Neural cell (in vitro differentiated cells): ENCODE measurements at regions not wholly inside any gene's neighbourhood (a gene's known extent, or its start where the extent isn't known, plus 50 kb on each side); places are given as distances from the start of the nearest gene placed in this dataset.

Experiments used
- H2AFZ ChIP-seq: fragments of 200-600, 300-800 bp; sonication (generic), shearing (Covaris generic); 2 replicates; pipeline ENCODE4 v1.6.0; 2014; ENCODE audit warnings: low read depth, mild to moderate bottlenecking, antibody characterized with exemption, low read length, moderate library complexity
- H3F3A ChIP-seq: fragments of 200-600 bp; shearing (Covaris generic); 2 replicates; pipeline ENCODE4 v1.6.1; 2016; ENCODE audit warnings: mild to moderate bottlenecking, moderate library complexity, mixed read lengths, antibody characterized with exemption, low read length; ENCODE audit not compliant: insufficient read depth, poor library complexity, severe bottlenecking
- H3K27ac ChIP-seq: fragments of 200-600, 300-800 bp; sonication (generic), shearing (Covaris generic); 2 replicates; pipeline ENCODE4 v1.5.1; 2014; ENCODE audit warnings: mild to moderate bottlenecking, low read length, moderate library complexity
- H3K27me3 ChIP-seq: fragments of 300-800, 200-600 bp; sonication (generic), shearing (Covaris generic); 2 replicates; pipeline ENCODE4 v1.6.0; 2014; ENCODE audit warnings: mild to moderate bottlenecking, low read depth, low read length, moderate library complexity; ENCODE audit not compliant: insufficient read depth
- H3K36me3 ChIP-seq: fragments of 300-800, 200-600 bp; sonication (generic), shearing (Covaris generic); 2 replicates; pipeline ENCODE4 v1.5.1; 2014; ENCODE audit warnings: mild to moderate bottlenecking, antibody characterized with exemption, low read length, moderate library complexity; ENCODE audit not compliant: insufficient read depth
- H3K4me2 ChIP-seq: fragments of 300-800, 200-600 bp; sonication (generic), shearing (Covaris generic); 2 replicates; pipeline ENCODE4 v1.6.0; 2014; ENCODE audit warnings: mild to moderate bottlenecking, low read length
- H3K4me3 ChIP-seq: fragments of 300-800, 200-600 bp; sonication (generic), shearing (Covaris generic); 2 replicates; pipeline ENCODE4 v1.5.1; 2014; ENCODE audit warnings: mild to moderate bottlenecking, low read length, moderate library complexity
- H3K79me2 ChIP-seq: fragments of 200-600 bp; shearing (Covaris generic); replicated peaks from 2 replicates; pipeline ENCODE4 v1.6.0; 2014; ENCODE audit warnings: mild to moderate bottlenecking, low read length, moderate library complexity; ENCODE audit not compliant: insufficient read depth
- H3K9ac ChIP-seq: fragments of 300-800, 200-600 bp; sonication (generic), shearing (Covaris generic); 2 replicates; pipeline ENCODE4 v1.6.1; 2016; ENCODE audit warnings: mild to moderate bottlenecking, low read length, mixed read lengths
- H3K9me2 ChIP-seq: fragments of 200-600 bp; shearing (Covaris generic); 2 replicates; pipeline ENCODE4 v1.6.1; 2016; ENCODE audit warnings: mild to moderate bottlenecking, low read length, mixed read lengths; ENCODE audit not compliant: insufficient read depth
- H3K9me3 ChIP-seq: fragments of 200-600, 300-800 bp; sonication (generic), shearing (Covaris generic); 2 replicates; pipeline ENCODE4 v1.6.1; 2016; ENCODE audit warnings: mild to moderate bottlenecking, mixed run types, low read length, moderate library complexity, mixed read lengths
- H4K20me1 ChIP-seq: fragments of 200-600 bp; shearing (Covaris generic); 2 replicates; pipeline ENCODE4 v1.6.1; 2016; ENCODE audit warnings: mild to moderate bottlenecking, mixed run types; ENCODE audit not compliant: insufficient read depth
- CTCF ChIP-seq: fragments of 450-650 bp; IDR thresholded peaks from 2 replicates; pipeline ENCODE4 v1.5.1; 2014; ENCODE audit warnings: antibody characterized with exemption, mild to moderate bottlenecking, moderate library complexity; ENCODE audit not compliant: poor library complexity, severe bottlenecking
- EP300 ChIP-seq: fragments of 450-650 bp; conservative IDR thresholded peaks from 2 replicates; pipeline ENCODE4 v1.6.1; 2014; ENCODE audit warnings: antibody characterized with exemption, mild to moderate bottlenecking, moderate library complexity; ENCODE audit not compliant: poor library complexity, severe bottlenecking
- EZH2 ChIP-seq: fragments of 200-600, 300-800 bp; shearing (Covaris generic), sonication (generic); IDR thresholded peaks from 2 replicates; pipeline ENCODE4 v1.6.1; 2014; ENCODE audit warnings: antibody characterized with exemption, low read length, borderline replicate concordance, mild to moderate bottlenecking; ENCODE audit not compliant: insufficient read depth, poor library complexity, severe bottlenecking
- MXI1 ChIP-seq: fragments of 450-650 bp; conservative IDR thresholded peaks from 2 replicates; pipeline ENCODE4 v1.6.1; 2014; ENCODE audit warnings: antibody characterized with exemption, mild to moderate bottlenecking; ENCODE audit not compliant: poor library complexity, severe bottlenecking
- POLR2AphosphoS5 ChIP-seq: IDR thresholded peaks from 2 replicates; pipeline ENCODE4 v1.6.1; 2012
- RAD21 ChIP-seq: fragments of 450-650 bp; conservative IDR thresholded peaks from 2 replicates; pipeline ENCODE4 v1.6.1; 2014; ENCODE audit warnings: antibody characterized with exemption, mild to moderate bottlenecking, moderate library complexity
- REST ChIP-seq: IDR thresholded peaks from 2 replicates; pipeline ENCODE4 v1.6.1; 2012; ENCODE audit warnings: borderline replicate concordance
- SMC3 ChIP-seq: fragments of 450-650 bp; conservative IDR thresholded peaks from 2 replicates; pipeline ENCODE4 v1.6.1; 2014; ENCODE audit warnings: antibody characterized with exemption, mild to moderate bottlenecking, moderate library complexity; ENCODE audit not compliant: poor library complexity
- TAF1 ChIP-seq: IDR thresholded peaks from 2 replicates; pipeline ENCODE4 v1.6.1; 2012; ENCODE audit warnings: low read depth

DNA sequence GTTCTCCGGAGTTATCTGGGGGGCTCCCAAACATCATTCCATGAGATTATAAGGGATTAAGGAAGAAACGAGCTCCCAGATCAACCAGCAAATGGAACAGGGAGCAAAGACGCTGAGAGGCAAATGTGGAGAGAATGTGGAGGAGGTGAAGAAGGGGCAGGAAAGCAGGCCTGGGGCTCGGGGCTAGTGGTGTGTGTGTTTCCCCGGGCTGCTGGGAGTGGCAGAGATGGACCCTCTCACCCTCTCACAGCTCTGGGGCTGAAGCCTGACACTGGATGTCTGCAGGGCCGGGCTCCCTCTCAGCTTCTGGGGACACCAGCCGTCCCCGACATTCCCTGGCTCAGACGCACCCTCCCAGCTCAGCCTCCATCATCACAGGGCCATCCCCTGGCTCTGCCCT is 212.6 kb downstream of the THBS2 start:
- Histone ChIP-seq H3K4me3 (no peak overlapping the region), H3K79me2 (no peaks in the 10 kb centered on the region), H2AFZ (no peak overlapping the region), H4K20me1 (no peaks in the 10 kb centered on the region), H3K27ac (no peak overlapping the region), H3K9me3 (no peaks in the 10 kb centered on the region), H3F3A (no peaks in the 10 kb centered on the region), H3K36me3 (no peaks in the 10 kb centered on the region), H3K27me3 (no peaks in the 10 kb centered on the region), H3K4me2 (no peak overlapping the region), H3K9ac (no peak overlapping the region), H3K9me2 (no peaks in the 10 kb centered on the region)
- TF ChIP-seq RAD21: no peak
- TF ChIP-seq CTCF: no peak
- no peak for TF ChIP-seq REST
- TF ChIP-seq SMC3: no peak
- TF ChIP-seq EZH2: no peak
- TF ChIP-seq EP300: no peak
- TF ChIP-seq TAF1: no peak
- no peak for TF ChIP-seq MXI1
- no peak for TF ChIP-seq POLR2AphosphoS5

- no peaks in the 10 kb centered on the region for H3K27me3 ChIP-seq
- no peaks in the 10 kb centered on the region for H3K9me2 ChIP-seq
- no peaks in the 10 kb centered on the region for H3F3A ChIP-seq
- H3K4me3 ChIP-seq: no peak overlapping the region
- H4K20me1 ChIP-seq: no peaks in the 10 kb centered on the region
- H3K27ac ChIP-seq: no peak overlapping the region
- H3K79me2 ChIP-seq: no peaks in the 10 kb centered on the region
- H3K4me2 ChIP-seq: no peak overlapping the region
- no peaks in the 10 kb centered on the region for H3K9me3 ChIP-seq
- H3K36me3 ChIP-seq: no peaks in the 10 kb centered on the region
- no peak for TF ChIP-seq EZH2
- no peak for TF ChIP-seq SMC3
- TF ChIP-seq REST: no peak
- TF ChIP-seq TAF1: no peak
- no peak for TF ChIP-seq MXI1
- no peak for TF ChIP-seq EP300
- TF ChIP-seq CTCF: no peak
- TF ChIP-seq RAD21: no peak
- no peak for TF ChIP-seq POLR2AphosphoS5
- H2AFZ ChIP-seq: no peak overlapping the region
- no peak overlapping the region for H3K9ac ChIP-seq
These were observed 215.0 kb downstream of the THBS2 start for GRCh38 chr6:169038691-169039090.
